Islet of Langerhans (tissue), 1 donor: ENCODE measurements at regions not wholly inside any gene's neighbourhood (a gene's known extent, or its start where the extent isn't known, plus 50 kb on each side); places are given as distances from the start of the nearest gene placed in this dataset.
"Not testable (repeated sequence)": the region's sequence is repeated elsewhere in the genome, so short reads cannot be mapped to it uniquely, and the experiment has no call there.

Experiments
- FAIRE-seq: peaks from one replicate; lab custom pipeline; 2011; peaks lifted over from hg19 to GRCh38; lab: Jason Lieb, UNC

DNA sequence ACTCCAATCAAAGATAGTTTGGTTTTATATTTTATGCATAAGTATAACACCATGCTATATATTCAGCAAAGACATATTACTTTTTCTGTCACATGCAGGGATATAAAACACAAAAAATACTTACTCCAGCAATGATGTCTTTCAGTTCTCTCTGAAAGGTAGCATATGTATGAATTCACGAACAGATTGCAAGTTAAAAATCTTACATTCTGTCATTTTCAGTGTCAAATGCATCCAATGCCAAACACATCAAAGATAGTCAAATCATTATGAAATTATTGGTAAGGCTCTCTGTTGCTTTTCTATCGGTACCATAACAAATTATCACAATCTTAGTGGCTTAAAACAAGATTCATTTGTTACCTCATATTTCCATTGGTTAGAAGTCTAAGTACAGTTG lies 492.0 kb upstream of the KIF2B start:
- no peak for FAIRE-seq

DNA sequence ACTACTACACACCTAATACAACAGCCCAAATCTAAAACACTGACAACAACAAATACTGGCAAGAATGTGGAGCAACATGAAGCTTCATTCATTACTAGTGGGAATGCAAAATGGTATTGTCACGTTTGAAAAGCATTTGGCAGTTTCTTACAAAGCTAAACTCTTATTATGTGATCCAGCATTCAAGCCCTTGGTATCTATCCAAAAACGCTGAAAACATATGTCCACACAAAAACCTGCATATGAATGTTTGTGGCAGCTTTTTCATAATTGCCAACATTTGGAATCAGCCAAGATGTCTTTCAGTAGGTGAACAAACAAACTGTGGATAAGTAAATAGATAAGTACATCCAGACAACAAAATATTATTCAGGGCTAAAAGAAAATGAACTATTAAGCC lies 501.1 kb upstream of the KIF2B start:
- no peak for FAIRE-seq

DNA sequence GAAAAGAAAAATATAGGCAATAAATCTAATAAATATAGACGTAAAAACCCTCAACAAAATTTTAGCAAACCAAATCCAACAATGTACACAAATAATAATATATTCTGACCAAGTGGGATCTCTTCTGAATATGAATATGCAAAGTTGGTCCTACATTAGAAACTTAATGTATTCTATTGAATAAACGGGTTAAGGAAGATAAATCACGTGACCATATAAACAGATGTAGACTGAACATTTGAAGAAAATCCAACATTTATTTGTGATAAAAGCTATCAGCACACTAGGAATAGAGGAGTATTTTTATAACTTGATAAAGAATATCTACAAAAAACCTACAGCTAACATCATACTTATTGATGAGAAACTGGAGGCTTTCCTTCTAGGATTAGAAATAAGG lies 502.8 kb upstream of the KIF2B start:
- FAIRE-seq, result no peak

DNA sequence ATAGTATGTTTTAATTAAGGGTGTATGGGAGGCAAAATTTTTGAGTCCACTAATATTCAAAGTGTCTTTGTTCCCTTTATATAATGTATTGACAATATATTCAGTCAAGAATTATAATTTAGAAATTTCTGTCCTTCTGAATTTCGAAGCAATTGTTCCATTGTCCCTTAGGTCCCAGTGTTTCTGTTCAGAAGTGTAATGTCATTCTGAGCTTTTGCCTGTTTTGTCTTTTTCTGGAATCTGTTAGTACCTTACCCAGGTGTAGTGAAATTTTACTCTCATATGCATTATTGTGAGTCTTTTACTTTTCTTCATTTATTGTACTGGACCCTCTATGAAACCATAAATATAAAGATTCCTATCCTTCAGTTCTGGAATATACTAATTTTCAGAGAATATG lies 505.7 kb upstream of the KIF2B start:
- no peak for FAIRE-seq

DNA sequence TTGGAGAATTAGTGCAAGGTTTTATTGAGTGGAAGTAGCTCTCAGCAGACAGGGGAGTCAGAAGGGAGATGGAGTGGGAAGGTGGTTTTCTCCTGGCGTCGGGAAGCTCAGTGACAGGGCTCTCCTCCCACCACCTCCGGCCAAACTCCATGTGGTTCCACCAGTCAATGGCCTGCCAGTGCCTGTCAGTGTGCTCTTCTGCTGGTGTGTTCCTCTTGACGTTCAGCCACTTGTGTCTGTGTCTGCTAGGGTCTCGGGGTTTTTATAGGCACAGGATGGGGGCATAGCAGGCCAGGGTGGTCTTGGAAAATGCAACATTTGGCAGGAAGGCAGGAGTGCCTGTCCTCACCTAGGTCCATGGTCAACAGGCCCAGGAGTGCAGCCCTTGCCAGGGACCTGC lies 506.7 kb upstream of the KIF2B start:
- FAIRE-seq, result no peak

- FAIRE-seq, result no peak
Measured at GRCh38 chr17:53314521-53314920, 508.2 kb upstream of the KIF2B start.

GRCh38 chr17:53313746-53314145 lies 509.0 kb upstream of the KIF2B start:
- FAIRE-seq, result no peak

DNA sequence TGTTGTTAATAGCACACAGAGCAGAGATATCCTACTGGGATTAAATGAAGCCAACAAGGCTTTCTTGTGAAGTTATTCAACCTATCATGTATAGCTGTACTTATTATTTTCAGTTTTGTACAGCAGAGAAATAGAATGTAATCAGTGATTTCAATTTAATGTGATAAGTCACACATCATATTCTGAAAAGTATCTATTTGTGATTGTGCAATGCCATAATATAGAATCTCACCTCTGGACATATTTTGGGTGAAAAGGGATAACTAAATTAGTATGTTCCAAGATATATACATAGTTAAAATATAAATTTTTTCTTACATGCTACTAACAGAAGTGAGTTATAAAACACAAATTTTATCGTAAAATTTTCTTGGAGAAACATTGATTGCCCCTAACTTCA lies 544.3 kb upstream of the KIF2B start:
- no peak for FAIRE-seq

- no peak for FAIRE-seq
Measured at GRCh38 chr17:53273126-53273525, 549.6 kb upstream of the KIF2B start.

DNA sequence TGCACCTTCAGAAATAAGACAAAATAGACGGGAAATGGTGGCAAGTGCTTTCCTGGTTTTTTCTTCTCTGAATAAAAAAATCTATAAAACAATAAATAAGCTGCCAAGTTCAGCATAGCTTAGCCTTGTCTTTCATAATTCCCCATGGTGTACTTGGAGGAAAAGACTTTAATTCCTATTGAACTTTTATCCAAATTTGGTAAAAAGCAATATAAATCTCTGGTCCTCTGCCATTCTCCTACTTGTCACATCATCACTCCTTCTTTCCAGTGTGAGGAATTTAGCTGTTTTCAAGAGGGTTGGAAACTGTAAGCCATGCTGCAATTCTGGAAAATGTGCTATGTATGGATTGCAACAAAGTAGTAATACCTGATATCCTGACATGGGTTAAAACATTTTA lies 551.8 kb upstream of the KIF2B start:
- FAIRE-seq, result no peak

GRCh38 chr17:53264730-53265129 lies 558.0 kb upstream of the KIF2B start:
- no peak for FAIRE-seq

DNA sequence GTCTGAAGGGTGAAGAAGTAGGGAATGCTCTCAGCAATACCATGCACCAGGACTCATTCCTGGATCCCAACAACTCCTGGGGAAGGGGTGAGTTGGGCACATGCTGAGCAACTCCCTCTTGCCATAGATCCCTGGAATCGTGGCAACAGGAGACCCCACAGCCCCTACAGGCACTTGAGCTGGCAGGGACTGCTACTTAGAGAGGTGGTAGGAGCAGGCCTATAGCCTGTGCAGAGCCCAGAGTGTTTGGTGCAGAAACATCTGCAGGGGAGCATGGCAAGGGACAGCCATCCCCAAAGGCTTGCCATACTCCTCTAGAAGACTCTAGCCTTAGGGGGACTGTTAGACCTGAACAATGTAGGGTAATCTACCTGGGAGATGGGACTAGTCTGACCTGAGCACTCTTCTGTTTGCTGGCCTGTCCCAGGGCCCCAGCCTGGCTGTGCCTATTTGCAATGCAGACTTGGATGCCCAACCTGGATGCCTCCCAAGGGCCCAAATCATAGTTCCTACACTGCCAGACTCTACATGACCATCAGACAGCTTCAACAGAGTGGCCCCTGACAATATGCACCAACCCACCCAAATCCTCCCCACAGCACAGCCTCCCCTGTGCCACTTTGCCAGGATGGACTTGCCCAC lies 568.6 kb upstream of the KIF2B start:
- no peak for FAIRE-seq

- no peak for FAIRE-seq
Measured at GRCh38 chr17:53249036-53249435, 573.7 kb upstream of the KIF2B start.

- FAIRE-seq, result no peak
Measured at GRCh38 chr17:53234138-53234537, 588.6 kb upstream of the KIF2B start.

DNA sequence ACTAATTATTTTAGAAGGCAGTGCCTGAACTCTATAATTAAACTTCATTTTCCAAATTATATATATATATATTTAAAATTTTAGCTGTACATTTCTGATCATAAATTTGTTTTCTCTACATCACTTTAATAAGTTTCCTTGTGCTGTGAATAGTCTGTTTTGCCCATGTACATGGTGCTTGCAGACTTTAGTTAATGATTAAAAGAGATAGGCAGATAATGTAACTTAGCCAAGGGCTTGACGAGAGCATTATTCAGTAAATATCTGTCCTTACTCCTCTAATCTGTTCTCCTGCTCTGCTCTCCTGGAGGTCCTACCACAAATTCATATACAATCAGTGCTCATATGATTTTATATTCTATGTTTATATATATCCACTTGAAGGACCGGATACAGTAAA lies 595.2 kb upstream of the KIF2B start:
- peak; percentile 45 for FAIRE-seq

- no peak for FAIRE-seq
Measured at GRCh38 chr17:53227111-53227510, 595.6 kb upstream of the KIF2B start.

GRCh38 chr17:53219821-53220220 lies 602.9 kb upstream of the KIF2B start:
- no peak for FAIRE-seq

GRCh38 chr17:53218723-53219122 lies 604.0 kb upstream of the KIF2B start:
- no peak for FAIRE-seq

- no peak for FAIRE-seq
Measured at GRCh38 chr17:53217311-53217710, 605.4 kb upstream of the KIF2B start.

GRCh38 chr17:53208935-53209334 lies 613.8 kb upstream of the KIF2B start:
- FAIRE-seq, result not testable (repeated sequence)

DNA sequence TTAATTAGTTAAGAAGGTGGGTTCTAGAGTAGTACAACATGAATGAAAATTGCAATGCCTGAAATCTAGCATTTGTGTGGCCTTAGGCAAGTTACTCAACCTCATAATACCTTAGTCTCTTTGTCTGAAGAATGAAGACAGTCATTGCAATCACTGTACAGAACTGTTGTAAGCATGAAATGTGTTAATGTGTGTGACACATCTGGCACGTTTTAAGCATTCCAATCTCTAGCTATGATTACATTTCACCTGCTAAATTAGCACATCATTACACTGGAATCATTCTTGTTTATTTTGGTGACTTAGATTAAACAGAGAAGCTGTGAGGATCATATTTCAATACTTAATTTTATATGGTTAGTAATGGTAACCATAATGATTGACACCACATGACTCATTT lies 629.7 kb upstream of the KIF2B start:
- FAIRE-seq, result no peak

DNA sequence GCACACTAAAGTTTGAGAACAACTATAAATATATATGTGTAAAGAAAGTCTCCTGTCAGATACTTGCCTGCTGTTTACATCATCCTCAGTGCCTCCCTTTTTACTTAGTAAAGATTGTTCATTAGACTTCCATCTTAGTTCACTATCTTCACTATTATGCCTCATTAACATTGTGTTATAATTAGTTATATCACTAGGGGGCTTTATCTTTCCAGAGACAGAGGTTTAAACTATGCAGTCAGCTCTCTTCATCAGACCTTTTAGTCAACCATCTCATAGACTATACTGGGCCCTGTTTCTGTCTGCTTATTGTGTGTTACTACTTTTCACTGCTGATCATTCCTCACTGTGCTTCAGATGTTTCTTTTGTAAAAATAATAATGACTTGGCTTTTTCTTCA lies 630.8 kb upstream of the KIF2B start:
- FAIRE-seq, result no peak

GRCh38 chr17:53186001-53186400 lies 636.7 kb upstream of the KIF2B start:
- FAIRE-seq, result no peak

- no peak for FAIRE-seq
Measured at GRCh38 chr17:53176629-53177028, 646.1 kb upstream of the KIF2B start.

DNA sequence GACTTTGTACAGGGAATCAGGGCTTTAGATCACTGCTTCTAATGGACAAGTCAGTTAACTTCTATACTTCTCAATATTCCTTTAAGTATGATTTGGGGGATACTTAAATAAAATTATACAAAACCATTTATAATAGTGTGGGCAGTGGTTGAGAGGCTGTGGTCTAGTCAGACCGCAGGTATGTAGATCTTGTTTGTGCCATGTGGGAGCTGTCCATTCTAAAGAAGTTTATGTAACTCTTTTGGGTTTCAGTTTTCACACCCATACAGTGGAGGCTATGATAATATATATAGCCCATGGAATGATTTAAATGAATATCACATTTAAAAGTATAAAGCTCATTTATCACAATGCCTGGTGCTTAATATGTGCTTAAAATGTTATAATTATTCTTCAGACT lies 654.3 kb upstream of the KIF2B start:
- FAIRE-seq, result no peak
